ENCODE measurements at regions not wholly inside any gene's neighbourhood (a gene's known extent, or its start where the extent isn't known, plus 50 kb on each side); places are given as distances from the start of the nearest gene placed in this dataset.

- no peak overlapping the region for H2BK5ac ChIP-seq (ENCODE audit: low read depth, low read length, poor library complexity)
- no peaks in the 10 kb centered on the region for H3K9me3 ChIP-seq (ENCODE audit: insufficient read depth, low read depth, low read length)
- no peak overlapping the region for H2AFZ ChIP-seq (ENCODE audit: insufficient read depth, low read length, poor library complexity)
- H3K79me1 ChIP-seq (ENCODE audit: low read length): peaks cover 10% of the 10 kb centered on the region
- H4K12ac ChIP-seq (ENCODE audit: low read depth, low read length): no peak overlapping the region
- H2BK12ac ChIP-seq (ENCODE audit: low read length): peak overlapping the region; percentile 32
- no peak overlapping the region for H3K23ac ChIP-seq (ENCODE audit: low read length)
- no peak overlapping the region for H3K4me3 ChIP-seq (ENCODE audit: low read depth, low read length)
- no peak overlapping the region for H3K4me2 ChIP-seq (ENCODE audit: low read length)
- no peak overlapping the region for H3K27ac ChIP-seq (ENCODE audit: low read depth, low read length)
- H3K14ac ChIP-seq (ENCODE audit: low read length): peak overlapping the region; percentile 17
- no peak overlapping the region for H3K4ac ChIP-seq (ENCODE audit: low read depth, low read length)
- H3K79me2 ChIP-seq (ENCODE audit: control insufficient read depth, insufficient read depth, low read length, poor library complexity): no peaks in the 10 kb centered on the region
- no peaks in the 10 kb centered on the region for H3K27me3 ChIP-seq (ENCODE audit: insufficient read depth, low read length)
- H2AK5ac ChIP-seq (ENCODE audit: low read length): no peak overlapping the region
- H2BK120ac ChIP-seq (ENCODE audit: insufficient read depth, low read length, poor library complexity): peak overlapping the region; percentile 10
- no peaks in the 10 kb centered on the region for H3K36me3 ChIP-seq (ENCODE audit: control insufficient read depth in 1 of 2, insufficient read depth in 2 of 2, low read length in 2 of 2)
- peak overlapping the region; percentile 10 for H4K91ac ChIP-seq (ENCODE audit: low read depth, low read length)
- H4K8ac ChIP-seq (ENCODE audit: low read depth, low read length): no peak overlapping the region
- H3K18ac ChIP-seq (ENCODE audit: low read length): no peak overlapping the region
- H3K4me1 ChIP-seq (ENCODE audit: control insufficient read depth in 1 of 2, insufficient read depth in 2 of 2, low read length in 2 of 2): peaks cover 2 to 4% of the 10 kb centered on the region in 2 experiments
- H3K9ac ChIP-seq (ENCODE audit: low read length): peak overlapping the region; percentile 31
- no peak for DNase-seq
These were observed 489.1 kb upstream of the CAMK1G start for GRCh38 chr1:209094384-209094783.

- no peak overlapping the region for H2BK120ac ChIP-seq (ENCODE audit: insufficient read depth, low read length, poor library complexity)
- H2AK5ac ChIP-seq (ENCODE audit: low read length): no peak overlapping the region
- no CpG with 5 or more reads among the region's 9 CpGs for WGBS (ENCODE audit: extremely low coverage, insufficient coverage, insufficient read length)
- H3K4me2 ChIP-seq (ENCODE audit: low read length): no peak overlapping the region
- H4K91ac ChIP-seq (ENCODE audit: low read depth, low read length): peak overlapping the region; percentile 53
- peak overlapping the region; percentile 79 for H2BK12ac ChIP-seq (ENCODE audit: low read length)
- no peak overlapping the region for H2BK5ac ChIP-seq (ENCODE audit: low read depth, low read length, poor library complexity)
- no peak overlapping the region for H3K23ac ChIP-seq (ENCODE audit: low read length)
- H3K4me1 ChIP-seq (ENCODE audit: control insufficient read depth in 1 of 2, insufficient read depth in 2 of 2, low read length in 2 of 2): peaks cover 2 to 4% of the 10 kb centered on the region in 2 experiments
- H3K4me3 ChIP-seq (ENCODE audit: low read depth, low read length): no peak overlapping the region
- H3K4ac ChIP-seq (ENCODE audit: low read depth, low read length): no peak overlapping the region
- no peak overlapping the region for H4K8ac ChIP-seq (ENCODE audit: low read depth, low read length)
- peak; percentile 51 to 77 for DNase-seq
- H3K9ac ChIP-seq (ENCODE audit: low read length): no peak overlapping the region
- H3K27ac ChIP-seq (ENCODE audit: low read depth, low read length): peak overlapping the region; percentile 28
- no peaks in the 10 kb centered on the region for H3K9me3 ChIP-seq (ENCODE audit: insufficient read depth, low read depth, low read length)
- H3K18ac ChIP-seq (ENCODE audit: low read length): no peak overlapping the region
- H4K12ac ChIP-seq (ENCODE audit: low read depth, low read length): no peak overlapping the region
- no peaks in the 10 kb centered on the region for H3K36me3 ChIP-seq (ENCODE audit: control insufficient read depth in 1 of 2, insufficient read depth in 2 of 2, low read length in 2 of 2)
- H3K27me3 ChIP-seq (ENCODE audit: insufficient read depth, low read length): no peaks in the 10 kb centered on the region
- H3K79me2 ChIP-seq (ENCODE audit: control insufficient read depth, insufficient read depth, low read length, poor library complexity): no peaks in the 10 kb centered on the region
- H2AFZ ChIP-seq (ENCODE audit: insufficient read depth, low read length, poor library complexity): no peak overlapping the region
- peak overlapping the region; percentile 55 for H3K14ac ChIP-seq (ENCODE audit: low read length)
- H3K79me1 ChIP-seq (ENCODE audit: low read length): peaks cover 10% of the 10 kb centered on the region
These were observed 487.6 kb upstream of the CAMK1G start for GRCh38 chr1:209095627-209096595.

- no peak overlapping the region for H3K23ac ChIP-seq (ENCODE audit: low read length)
- no peaks in the 10 kb centered on the region for H3K36me3 ChIP-seq (ENCODE audit: control insufficient read depth in 1 of 2, insufficient read depth in 2 of 2, low read length in 2 of 2)
- no peaks in the 10 kb centered on the region for H3K79me2 ChIP-seq (ENCODE audit: control insufficient read depth, insufficient read depth, low read length, poor library complexity)
- no peak overlapping the region for H4K12ac ChIP-seq (ENCODE audit: low read depth, low read length)
- no peak overlapping the region for H3K4ac ChIP-seq (ENCODE audit: low read depth, low read length)
- H3K4me3 ChIP-seq (ENCODE audit: low read depth, low read length): no peak overlapping the region
- no peak overlapping the region for H3K4me2 ChIP-seq (ENCODE audit: low read length)
- H2AFZ ChIP-seq (ENCODE audit: insufficient read depth, low read length, poor library complexity): no peak overlapping the region
- no peak overlapping the region for H2AK5ac ChIP-seq (ENCODE audit: low read length)
- no peak overlapping the region for H4K91ac ChIP-seq (ENCODE audit: low read depth, low read length)
- no peaks in the 10 kb centered on the region for H3K27me3 ChIP-seq (ENCODE audit: insufficient read depth, low read length)
- no CpG with 5 or more reads among the region's 5 CpGs for WGBS (ENCODE audit: extremely low coverage, insufficient coverage, insufficient read length)
- H2BK120ac ChIP-seq (ENCODE audit: insufficient read depth, low read length, poor library complexity): no peak overlapping the region
- H3K9ac ChIP-seq (ENCODE audit: low read length): no peak overlapping the region
- H2BK5ac ChIP-seq (ENCODE audit: low read depth, low read length, poor library complexity): no peak overlapping the region
- peaks cover 4% of the 10 kb centered on the region for H3K79me1 ChIP-seq (ENCODE audit: low read length)
- no peak overlapping the region for H2BK12ac ChIP-seq (ENCODE audit: low read length)
- H3K9me3 ChIP-seq (ENCODE audit: insufficient read depth, low read depth, low read length): no peaks in the 10 kb centered on the region
- no peak overlapping the region for H4K8ac ChIP-seq (ENCODE audit: low read depth, low read length)
- no peak overlapping the region for H3K27ac ChIP-seq (ENCODE audit: low read depth, low read length)
- no peak overlapping the region for H3K18ac ChIP-seq (ENCODE audit: low read length)
- H3K14ac ChIP-seq (ENCODE audit: low read length): no peak overlapping the region
- peaks cover 2 to 4% of the 10 kb centered on the region in 2 experiments for H3K4me1 ChIP-seq (ENCODE audit: control insufficient read depth in 1 of 2, insufficient read depth in 2 of 2, low read length in 2 of 2)
- no peak for DNase-seq
These were observed 483.1 kb upstream of the CAMK1G start for GRCh38 chr1:209100460-209100859.

- no peak overlapping the region for H3K4me3 ChIP-seq (ENCODE audit: low read depth, low read length)
- no peak overlapping the region for H2BK5ac ChIP-seq (ENCODE audit: low read depth, low read length, poor library complexity)
- H4K8ac ChIP-seq (ENCODE audit: low read depth, low read length): no peak overlapping the region
- 100% methylated on average over 2 of the region's 5 CpGs for WGBS (ENCODE audit: extremely low coverage, insufficient coverage, insufficient read length)
- no peak overlapping the region for H3K4me2 ChIP-seq (ENCODE audit: low read length)
- no peak overlapping the region for H2AK5ac ChIP-seq (ENCODE audit: low read length)
- no peak overlapping the region for H3K4ac ChIP-seq (ENCODE audit: low read depth, low read length)
- H4K91ac ChIP-seq (ENCODE audit: low read depth, low read length): no peak overlapping the region
- no peak for DNase-seq
- H3K79me2 ChIP-seq (ENCODE audit: control insufficient read depth, insufficient read depth, low read length, poor library complexity): no peaks in the 10 kb centered on the region
- no peaks in the 10 kb centered on the region for H3K27me3 ChIP-seq (ENCODE audit: insufficient read depth, low read length)
- no peak overlapping the region for H2BK120ac ChIP-seq (ENCODE audit: insufficient read depth, low read length, poor library complexity)
- H3K14ac ChIP-seq (ENCODE audit: low read length): no peak overlapping the region
- H3K36me3 ChIP-seq (ENCODE audit: control insufficient read depth in 1 of 2, insufficient read depth in 2 of 2, low read length in 2 of 2): no peaks in the 10 kb centered on the region
- H3K79me1 ChIP-seq (ENCODE audit: low read length): peaks cover 3% of the 10 kb centered on the region
- H3K9ac ChIP-seq (ENCODE audit: low read length): no peak overlapping the region
- no peak overlapping the region for H3K23ac ChIP-seq (ENCODE audit: low read length)
- H3K4me1 ChIP-seq (ENCODE audit: control insufficient read depth in 1 of 2, insufficient read depth in 2 of 2, low read length in 2 of 2): peaks cover 3 to 4% of the 10 kb centered on the region in 2 experiments
- H3K27ac ChIP-seq (ENCODE audit: low read depth, low read length): no peak overlapping the region
- no peak overlapping the region for H4K12ac ChIP-seq (ENCODE audit: low read depth, low read length)
- H2AFZ ChIP-seq (ENCODE audit: insufficient read depth, low read length, poor library complexity): no peak overlapping the region
- no peak overlapping the region for H2BK12ac ChIP-seq (ENCODE audit: low read length)
- H3K9me3 ChIP-seq (ENCODE audit: insufficient read depth, low read depth, low read length): no peaks in the 10 kb centered on the region
- H3K18ac ChIP-seq (ENCODE audit: low read length): no peak overlapping the region
These were observed 482.4 kb upstream of the CAMK1G start for GRCh38 chr1:209101106-209101505.
